ENCODE measurements at regions not wholly inside any gene's neighbourhood (a gene's known extent, or its start where the extent isn't known, plus 50 kb on each side); places are given as distances from the start of the nearest gene placed in this dataset.
"Not testable (repeated sequence)": the region's sequence is repeated elsewhere in the genome, so short reads cannot be mapped to it uniquely, and the experiment has no call there.

DNA sequence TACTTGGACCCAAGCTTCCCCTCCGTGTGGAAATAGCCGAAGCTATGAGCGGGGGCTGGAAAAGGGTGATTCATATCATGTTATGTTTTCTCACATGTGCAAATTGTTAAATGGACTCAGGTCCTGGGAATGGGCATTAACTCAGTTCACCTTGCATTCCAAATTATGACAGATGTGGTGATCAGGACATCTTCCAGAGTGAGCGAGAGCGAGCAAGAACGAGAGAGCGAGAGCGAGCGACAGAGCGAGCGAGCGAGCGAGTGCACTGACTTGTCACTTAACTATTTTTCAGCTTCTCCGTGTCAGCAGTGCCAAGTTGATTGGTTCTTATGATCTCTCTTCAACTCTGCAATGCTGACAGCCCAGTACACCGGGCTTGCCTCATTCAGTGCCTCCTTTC lies 437.4 kb upstream of the NRSN1 start:
- in situ Hi-C loops (cut with HindIII; ENCODE audit: low sequenced_read_pairs), result no loop called here

DNA sequence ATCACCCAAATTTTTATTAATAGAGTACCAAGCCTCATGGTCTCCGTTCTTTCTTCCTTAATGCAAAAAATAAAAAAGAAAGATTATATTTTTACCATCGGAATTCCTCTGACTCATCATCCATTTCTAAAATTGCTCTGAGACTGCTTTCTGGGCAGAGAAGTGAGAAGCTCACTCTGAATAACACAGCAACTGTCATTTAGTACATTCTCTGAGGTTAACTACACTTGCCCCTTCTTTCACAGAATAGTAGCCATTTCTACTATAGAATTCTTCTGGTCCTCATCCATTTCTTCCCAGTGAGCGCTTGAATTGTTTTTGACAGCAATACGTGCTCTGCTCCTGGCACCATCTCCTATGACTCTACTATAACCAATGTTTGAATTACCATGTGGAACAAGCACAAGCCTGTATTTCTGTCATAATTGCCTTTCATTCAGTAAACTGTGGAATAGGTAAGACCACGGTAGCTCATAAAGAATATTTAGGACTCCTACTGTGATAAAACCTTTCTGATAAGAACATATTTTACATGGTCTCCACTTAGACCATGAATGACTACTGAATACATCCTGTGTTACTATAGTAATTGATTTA lies 435.5 kb upstream of the NRSN1 start:
- in situ Hi-C loops (cut with HindIII; ENCODE audit: low sequenced_read_pairs), result no loop called here

DNA sequence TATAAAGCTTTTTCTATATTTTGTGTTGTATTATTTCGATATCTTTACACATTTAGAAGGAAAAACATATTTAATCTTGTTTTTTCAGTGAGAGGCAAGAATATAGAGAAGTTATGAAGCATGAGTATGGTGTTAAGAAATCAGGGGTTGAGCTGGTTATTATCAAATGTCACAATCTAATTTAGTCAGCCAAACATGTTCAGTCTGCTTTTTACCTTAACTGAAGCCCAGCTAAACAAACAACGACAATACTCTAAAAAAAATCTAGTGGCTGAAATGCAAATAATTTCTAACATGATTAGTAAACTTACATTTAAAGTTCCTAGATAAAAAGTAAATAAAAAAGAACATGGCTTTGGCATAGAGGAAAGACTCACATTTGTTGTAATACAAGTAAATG lies 433.8 kb upstream of the NRSN1 start:
- in situ Hi-C loops (cut with HindIII; ENCODE audit: low sequenced_read_pairs), result no loop called here

DNA sequence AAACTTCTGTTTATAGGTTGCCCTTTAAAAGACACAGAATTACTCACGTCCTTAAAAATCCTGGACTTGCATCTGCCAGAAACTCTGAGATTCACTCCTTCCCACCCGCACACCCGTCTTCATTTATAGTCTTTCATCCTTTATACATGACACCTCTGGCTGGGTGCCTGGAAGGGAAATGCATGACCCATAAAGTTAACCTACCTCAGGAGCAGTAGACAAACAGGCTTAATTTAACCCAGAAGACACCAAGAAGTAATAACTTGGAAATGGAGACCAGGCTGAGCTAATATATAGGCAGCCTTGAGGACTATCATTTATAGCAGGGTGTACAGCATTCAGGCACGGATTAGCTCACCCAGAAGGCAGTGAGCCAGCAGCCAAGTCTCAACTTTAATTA lies 429.0 kb upstream of the NRSN1 start:
- in situ Hi-C loops (cut with HindIII; ENCODE audit: low sequenced_read_pairs), result no loop called here

DNA sequence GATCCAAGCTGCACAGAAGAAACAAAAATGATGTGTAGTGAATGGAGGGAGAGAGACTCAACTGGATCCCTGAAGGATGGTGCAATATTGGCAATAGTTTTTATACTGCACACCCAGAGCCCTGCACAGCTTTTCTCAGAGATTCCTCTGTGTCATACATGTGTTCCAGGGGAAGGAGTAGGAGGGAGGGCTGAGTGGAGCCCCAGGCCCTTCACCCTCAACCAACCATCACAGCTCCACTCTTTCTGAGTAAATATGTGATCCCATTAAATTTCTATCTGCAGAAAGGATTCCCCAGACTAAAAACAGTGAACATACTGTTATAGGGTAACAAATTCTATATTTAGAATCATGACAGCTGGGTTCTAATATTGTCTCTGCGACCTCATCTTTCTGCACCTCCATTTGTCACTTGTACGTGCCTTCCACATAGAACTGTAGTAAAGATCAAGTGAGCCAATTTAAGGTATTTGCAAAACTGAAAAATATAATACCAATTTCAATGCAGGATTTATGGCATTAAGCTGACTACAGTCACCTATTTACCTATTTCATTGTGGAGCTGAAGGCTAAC lies 421.4 kb upstream of the NRSN1 start:
- in situ Hi-C loops (cut with HindIII; ENCODE audit: low sequenced_read_pairs), result no loop called here

DNA sequence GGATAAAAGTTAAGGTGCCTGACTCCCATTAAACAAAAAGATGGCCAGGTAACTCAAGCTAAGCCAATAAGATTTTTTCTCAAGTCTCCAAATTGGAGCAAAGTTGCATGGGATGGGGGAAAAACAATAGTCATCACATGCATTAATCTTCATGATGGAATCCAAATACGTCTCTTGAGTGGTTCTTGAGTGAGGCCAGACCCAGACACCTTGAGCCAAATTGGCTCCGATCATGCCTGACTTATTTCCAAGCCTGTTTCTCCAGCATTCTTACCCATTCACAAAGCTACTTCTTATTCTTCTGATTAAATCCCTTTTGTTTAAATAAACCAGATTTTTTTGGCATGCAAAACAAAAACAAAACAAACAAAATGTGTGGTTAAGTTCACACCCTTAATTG lies 420.3 kb upstream of the NRSN1 start:
- in situ Hi-C loops (cut with HindIII; ENCODE audit: low sequenced_read_pairs), result no loop called here

DNA sequence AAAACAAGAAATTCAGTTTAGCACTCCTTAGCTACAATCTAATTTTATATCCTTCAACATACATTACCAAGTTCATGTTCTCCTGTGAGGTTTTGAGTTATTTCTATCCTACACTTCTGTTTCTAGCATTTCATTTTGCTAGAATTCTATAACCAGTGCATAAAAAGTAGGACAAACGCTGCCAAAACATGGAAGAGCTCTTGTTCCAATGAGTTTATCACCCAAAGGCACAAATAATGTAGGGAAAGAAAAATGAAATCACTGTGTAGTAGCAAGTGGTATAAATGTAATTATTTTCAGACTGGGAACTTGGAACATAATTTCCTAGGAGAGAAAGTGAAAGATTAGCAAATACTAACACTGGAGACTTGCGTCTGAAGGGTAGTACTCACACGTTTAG lies 413.3 kb upstream of the NRSN1 start:
- in situ Hi-C loops (cut with HindIII; ENCODE audit: low sequenced_read_pairs), result no loop called here

DNA sequence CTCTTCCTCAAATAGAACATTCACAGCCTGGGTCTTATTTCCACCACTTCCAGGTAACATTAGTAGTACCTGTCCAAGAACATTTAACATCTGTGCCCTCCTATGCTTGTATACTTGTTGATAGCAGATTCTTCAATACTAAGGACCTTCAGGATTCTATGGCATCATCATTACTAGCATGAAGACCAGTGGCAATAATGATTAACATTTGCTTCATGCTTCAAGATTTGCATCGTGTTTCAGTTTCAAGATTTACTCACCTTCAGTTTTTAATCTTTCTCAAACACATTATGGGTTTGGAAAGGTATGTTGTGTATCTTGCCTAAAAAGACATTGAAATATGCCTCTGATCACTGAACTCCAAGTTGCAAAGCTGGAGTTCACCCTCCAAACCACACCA lies 412.8 kb upstream of the NRSN1 start:
- in situ Hi-C loops (cut with HindIII; ENCODE audit: low sequenced_read_pairs), result no loop called here

DNA sequence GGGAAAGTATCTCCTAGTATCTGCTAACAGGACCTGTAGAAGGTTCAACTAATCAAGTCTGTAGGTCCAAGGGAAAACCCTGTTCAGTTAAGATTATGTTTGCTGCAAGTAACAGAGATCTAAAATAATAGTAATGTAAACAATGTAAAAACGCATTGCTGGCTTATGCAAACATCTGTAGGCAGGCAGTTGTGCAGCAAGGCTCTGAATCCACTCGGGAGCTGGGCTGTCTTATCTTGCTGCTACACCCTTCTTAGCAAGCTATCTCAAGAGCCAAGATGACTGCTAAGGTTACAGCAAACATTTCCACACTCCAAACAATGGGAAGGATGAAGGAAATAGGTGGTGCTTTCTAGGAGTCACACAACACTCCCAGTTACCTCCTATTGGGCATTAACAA lies 397.3 kb upstream of the NRSN1 start:
- in situ Hi-C loops (cut with HindIII; ENCODE audit: low sequenced_read_pairs), result no loop called here

DNA sequence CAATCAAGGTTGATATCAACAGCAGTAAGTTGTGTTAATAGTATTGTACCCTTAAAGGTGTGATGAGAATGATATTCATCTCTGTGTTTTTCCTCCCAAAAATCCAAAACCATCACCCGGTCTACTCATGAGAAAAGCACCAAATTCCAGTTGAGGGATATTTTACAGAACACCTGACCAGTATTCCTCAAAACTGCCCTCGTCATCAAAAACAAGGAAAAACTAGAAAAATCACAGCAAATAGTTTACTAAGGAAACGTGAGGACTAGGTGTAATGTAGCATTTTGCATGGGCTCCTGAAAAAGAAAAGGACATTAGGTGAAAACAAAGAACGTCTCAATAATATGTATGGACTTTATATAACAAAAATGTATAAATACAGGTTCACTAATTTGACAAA lies 394.4 kb upstream of the NRSN1 start:
- in situ Hi-C loops (cut with HindIII; ENCODE audit: low sequenced_read_pairs), result no loop called here

DNA sequence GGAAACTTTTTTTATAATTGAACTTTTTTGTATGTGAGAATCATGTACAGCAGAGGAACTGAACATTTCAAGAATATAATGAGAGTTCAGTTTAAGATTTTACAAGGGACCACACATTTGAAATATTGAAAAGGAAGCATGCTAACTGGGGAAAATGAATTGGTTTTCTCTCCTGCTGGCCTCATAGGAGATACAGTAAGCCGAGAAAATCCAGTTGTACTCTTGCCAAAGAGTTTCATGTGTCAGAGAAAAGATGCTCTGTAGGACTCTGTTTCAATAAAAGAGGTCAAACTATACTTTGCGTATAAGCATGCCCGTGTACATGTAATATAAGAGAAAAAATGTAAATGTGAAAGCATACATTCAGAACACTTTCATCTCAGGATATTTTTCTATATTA lies 393.5 kb upstream of the NRSN1 start:
- in situ Hi-C loops (cut with HindIII; ENCODE audit: low sequenced_read_pairs), result no loop called here

DNA sequence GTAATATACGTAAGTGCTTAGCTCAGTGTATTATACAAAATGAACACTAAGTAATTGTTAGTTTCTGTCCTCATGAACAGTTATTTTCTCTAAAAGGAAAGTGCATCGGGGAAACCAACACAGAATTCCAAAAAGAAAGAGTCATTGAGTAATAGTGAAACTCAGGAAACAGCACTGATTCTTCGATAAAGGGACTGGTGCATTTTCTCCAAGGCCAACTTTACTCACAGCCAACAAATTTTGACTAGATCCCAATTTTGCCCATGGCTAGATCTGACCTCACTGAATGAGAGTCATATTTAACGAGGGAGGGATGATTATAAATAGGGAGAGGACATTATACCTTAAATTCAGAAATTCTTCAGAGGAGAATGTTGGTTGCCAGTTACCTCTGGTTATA lies 390.9 kb upstream of the NRSN1 start:
- in situ Hi-C loops (cut with HindIII; ENCODE audit: low sequenced_read_pairs), result no loop called here

DNA sequence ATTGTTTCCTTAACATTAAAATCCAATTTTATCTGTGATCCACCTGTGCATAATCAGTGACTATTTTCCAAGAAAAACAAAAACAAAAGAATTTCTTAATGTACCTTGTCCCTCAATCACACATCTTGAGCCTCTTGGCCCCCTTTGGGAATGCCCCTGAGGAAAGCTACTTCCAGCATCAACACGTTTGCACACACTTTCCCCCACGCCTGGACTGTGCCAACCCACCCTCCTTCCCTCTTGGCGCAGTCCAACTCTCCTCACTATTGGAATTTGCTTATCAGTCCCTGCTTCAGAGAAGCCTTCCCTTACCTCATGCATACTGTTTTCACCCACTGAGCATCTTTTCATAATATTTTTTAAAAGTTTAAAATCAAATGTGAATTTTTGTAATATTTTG lies 389.4 kb upstream of the NRSN1 start:
- in situ Hi-C loops (cut with HindIII; ENCODE audit: low sequenced_read_pairs), result no loop called here

DNA sequence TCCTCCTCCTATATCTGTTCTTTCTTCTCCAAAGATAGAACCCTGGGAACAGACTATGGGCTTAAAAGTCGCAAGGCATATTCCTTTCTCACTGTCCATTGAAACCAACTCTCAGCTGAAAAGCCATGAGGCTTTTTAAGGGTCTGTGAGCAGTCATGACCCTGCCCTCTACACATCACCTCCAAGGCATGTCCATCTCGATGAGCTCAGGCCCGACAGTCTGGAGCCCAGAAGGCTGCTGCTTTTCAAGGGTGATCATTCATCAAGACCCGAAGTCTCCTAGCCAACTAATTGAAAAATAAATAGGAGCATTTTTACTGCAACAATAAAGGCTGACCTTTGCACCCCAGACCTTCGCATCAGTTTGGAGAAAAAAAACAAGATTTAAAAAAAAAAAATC lies 378.8 kb upstream of the NRSN1 start:
- in situ Hi-C loops (cut with HindIII; ENCODE audit: low sequenced_read_pairs), result no loop called here

DNA sequence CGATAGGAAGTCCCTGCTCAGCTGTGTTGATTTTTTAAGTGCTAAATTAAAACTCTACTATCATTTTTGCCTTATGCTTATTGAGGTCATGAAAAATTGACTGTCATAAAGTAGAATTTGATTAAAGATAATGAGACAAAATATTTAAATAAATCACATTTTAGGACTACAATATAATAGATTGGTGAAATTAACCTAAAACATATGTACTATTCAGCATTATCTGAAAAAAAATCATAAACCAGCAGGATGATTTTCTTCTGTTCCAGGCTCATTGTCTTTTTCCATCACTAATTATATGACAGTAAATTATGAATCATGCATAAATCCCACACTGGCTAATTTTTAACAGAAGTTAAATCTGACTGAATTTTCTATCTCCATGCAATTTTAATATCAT lies 373.6 kb upstream of the NRSN1 start:
- in situ Hi-C loops (cut with HindIII; ENCODE audit: low sequenced_read_pairs), result no loop called here

DNA sequence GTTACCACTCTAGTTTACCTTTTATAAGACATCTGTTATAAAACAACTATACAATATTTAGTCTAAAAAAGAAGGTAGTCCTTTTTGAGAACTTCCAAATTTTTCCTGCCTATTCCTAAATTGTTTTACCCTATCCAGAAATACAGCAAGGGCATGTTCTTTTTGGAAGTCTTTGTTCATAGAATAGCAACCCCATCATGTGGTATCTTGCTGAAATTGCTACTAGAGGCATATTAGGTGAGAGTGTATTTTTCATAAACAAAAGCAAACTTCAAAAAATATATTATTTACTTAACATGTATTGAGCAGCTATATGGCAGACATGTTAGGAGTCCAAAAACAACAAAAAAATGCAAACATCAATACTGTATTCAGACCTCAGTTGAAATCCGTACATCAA lies 371.8 kb upstream of the NRSN1 start:
- in situ Hi-C loops (cut with HindIII; ENCODE audit: low sequenced_read_pairs), result no loop called here

DNA sequence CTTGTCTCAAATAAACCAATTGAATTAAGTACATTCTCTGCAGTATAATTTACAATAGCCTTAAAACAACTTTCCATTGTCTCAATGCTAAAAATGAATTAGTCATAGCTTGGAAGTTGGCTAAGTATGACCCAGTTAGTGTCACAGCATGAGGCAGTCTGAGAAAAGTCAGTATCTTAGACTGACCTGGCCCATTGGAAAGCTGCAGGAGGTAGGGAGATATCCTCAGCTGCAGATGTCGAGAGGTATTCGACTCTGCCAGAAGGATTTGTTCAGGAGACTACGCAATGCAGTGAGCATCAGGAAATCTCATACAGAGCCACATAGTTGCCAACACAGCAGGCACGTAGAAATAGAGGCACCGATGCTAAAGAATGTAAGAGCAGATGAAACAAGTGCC lies 350.9 kb upstream of the NRSN1 start:
- in situ Hi-C loops (cut with HindIII; ENCODE audit: low sequenced_read_pairs), result no loop called here

DNA sequence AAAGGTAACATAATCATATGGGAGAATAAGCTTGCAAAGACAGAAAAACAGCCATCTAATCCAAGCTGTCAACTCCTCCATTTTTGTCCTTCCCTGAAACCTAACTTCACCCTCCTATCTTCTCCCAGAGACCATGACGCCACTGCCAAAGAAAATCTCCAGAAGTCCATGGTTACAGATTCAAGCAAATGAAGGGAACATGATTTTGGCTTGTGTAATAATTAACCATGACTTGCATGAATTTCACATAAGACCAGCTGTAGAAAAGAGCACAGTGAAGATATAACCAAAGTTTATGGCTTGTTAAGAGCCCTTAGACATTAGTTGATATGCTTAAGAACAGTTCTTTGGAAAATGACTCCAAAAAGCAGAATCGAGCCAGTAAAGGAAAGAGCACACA lies 342.1 kb upstream of the NRSN1 start:
- in situ Hi-C loops (cut with HindIII; ENCODE audit: low sequenced_read_pairs), result no loop called here

DNA sequence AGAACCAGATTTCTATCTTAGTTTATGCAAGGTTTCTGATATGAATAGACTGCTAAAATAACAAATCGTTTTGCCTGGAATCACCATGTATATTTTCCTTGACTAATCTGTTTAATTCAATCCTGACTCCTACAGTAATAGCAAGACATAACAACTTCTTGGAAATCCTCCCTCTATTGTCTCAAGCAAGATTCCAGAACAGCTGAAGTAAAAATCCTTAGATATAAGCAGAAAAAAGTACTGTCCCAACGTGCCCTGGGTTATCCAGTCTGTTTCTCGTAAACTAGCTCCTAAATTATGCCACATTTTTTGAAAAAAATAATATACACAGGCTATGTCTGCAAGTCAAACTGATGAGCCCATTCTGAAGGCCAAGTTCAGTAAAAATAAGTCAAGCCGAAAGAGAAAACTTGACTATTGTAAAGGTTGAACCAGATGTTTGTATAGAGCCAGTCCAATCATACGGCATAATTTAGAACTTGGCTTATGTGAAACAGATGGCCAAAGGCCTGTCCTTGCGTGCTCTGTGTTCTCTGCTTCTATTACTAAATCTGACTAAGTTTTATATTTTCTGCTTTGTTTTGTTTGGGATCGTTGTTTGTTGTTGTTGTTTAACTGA lies 341.6 kb upstream of the NRSN1 start:
- in situ Hi-C loops (cut with HindIII; ENCODE audit: low sequenced_read_pairs), result no loop called here

DNA sequence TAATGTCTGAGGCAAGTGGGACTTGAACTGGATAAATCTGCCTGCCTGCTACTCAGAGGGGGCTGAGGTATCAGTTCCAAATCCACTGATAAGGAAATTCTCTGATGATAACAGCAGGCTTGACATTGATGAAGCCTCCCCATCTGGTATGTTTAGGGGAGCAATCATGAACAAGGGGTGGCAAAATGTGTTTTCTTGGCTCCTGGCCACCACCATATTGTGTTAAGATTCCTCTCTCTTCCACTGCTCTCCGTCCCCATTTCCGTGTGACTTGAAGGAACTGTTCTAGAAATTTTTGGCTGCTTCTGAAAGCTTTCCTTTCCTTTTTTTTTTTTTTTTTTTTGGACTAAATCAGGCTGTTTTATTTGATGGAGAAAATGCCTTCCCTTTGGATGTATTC lies 335.3 kb upstream of the NRSN1 start:
- in situ Hi-C loops (cut with HindIII; ENCODE audit: low sequenced_read_pairs), result no loop called here

DNA sequence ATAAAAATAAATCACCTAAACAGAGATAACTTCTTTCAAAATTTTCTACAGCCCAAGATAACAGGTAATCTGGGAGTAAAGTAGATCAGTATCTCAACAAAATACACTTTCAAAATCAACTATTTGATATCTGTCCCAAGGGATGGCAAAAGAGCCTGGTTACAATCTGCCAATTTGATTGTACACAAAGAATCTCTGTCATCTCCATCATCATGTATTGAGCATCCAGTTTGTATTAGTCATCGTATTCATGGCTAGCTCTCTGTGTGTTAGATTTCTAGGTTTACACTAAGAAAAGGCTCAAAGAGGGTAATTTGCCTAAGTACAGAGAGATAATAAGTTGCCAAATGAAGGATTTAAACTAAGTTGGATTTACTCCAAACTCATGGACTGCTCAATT lies 329.0 kb upstream of the NRSN1 start:
- in situ Hi-C loops (cut with HindIII; ENCODE audit: low sequenced_read_pairs), result no loop called here

DNA sequence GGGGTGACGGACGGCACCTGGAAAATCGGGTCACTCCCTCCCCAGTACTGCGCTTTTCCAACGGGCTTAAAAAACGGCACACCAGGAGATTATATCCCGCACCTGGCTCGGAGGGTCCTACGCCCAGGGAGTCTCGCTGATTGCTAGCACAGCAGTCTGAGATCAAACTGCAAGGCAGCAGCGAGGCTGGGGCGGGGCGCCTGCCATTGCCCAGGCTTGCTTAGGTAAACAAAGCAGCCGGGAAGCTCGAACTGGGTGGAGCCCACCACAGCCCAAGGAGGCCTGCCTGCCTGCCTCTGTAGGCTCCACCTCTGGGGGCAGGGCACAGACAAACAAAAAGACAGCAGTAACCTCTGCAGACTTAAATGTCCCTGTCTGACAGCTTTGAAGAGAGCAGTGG lies 321.7 kb upstream of the NRSN1 start:
- in situ Hi-C loops (cut with HindIII; ENCODE audit: low sequenced_read_pairs), result not testable (repeated sequence)

DNA sequence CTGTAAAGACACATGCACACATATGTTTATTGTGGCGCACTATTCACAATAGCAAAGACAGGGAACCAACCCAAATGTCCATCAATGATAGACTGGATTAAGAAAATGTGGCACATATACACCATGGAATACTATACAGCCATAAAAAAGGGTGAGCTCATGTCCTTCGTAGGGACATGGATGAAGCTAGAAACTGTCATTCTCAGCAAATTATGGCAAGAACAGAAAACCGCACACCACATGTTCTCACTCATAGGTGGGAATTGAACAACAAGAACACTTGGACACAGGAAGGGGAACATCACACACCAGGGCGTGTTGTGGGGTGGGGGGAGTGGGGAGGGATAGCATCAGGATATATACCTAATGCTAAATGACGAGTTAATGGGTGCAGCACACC lies 304.9 kb upstream of the NRSN1 start:
- in situ Hi-C loops (cut with HindIII; ENCODE audit: low sequenced_read_pairs), result not testable (repeated sequence)

Measured in DLD1 (cell line).